HCT116 (cell line): ENCODE measurements at regions not wholly inside any gene's neighbourhood (a gene's known extent, or its start where the extent isn't known, plus 50 kb on each side); places are given as distances from the start of the nearest gene placed in this dataset.

ENCODE experiments used
- ATAC-seq: fragments of 200-7000 bp; cut with Tn5 transposase; 2 replicates; pipeline ENCODE4 v1.9.1; 2020; ENCODE audit warnings: mild to moderate bottlenecking, moderate library complexity
- BruUV-seq: library from RNA; stranded (reverse); fragments of 400-500 nt; replicated peaks from 2 replicates; lab custom pipeline; 2021; lab: Mats Ljungman, UMichigan
- CTCF ChIA-PET: fragments of 300-600 bp; sonication (Branson Sonifier 250); formaldehyde crosslinking; loops from one replicate; lab custom pipeline; 2021; ENCODE audit warnings: antibody characterized with exemption; lab: Charles Lee
- POLR2A ChIA-PET: fragments of 300-600, 350-600 bp; sonication (Branson Sonifier 250); formaldehyde crosslinking; loops from one replicate; lab custom pipeline; 2021; ENCODE audit warnings: antibody characterized with exemption; lab: Charles Lee
- RAD21 ChIA-PET, 2 experiments: fragments of 300-600 bp; sonication (Branson Sonifier 250); formaldehyde crosslinking; loops; one replicate each; lab custom pipeline; 2023; ENCODE audit warnings: low total read pairs in 2 of 2; ENCODE audit not compliant: uncharacterized antibody in 2 of 2, unreplicated experiment in 2 of 2, low non-redundant PET in 1 of 2; lab: Charles Lee
- DNase-seq: peaks from one replicate; pipeline ENCODE4 v3.0.0-alpha.2; 2010; ENCODE audit warnings: low read depth, low spot score
- H2AFZ ChIP-seq: fragments of 200-600 bp; shearing (Covaris generic), sonication (generic); 2 replicates; pipeline ENCODE4 v1.6.1; 2017; ENCODE audit warnings: low read depth, mixed run types, mixed read lengths, antibody characterized with exemption, low read length; ENCODE audit not compliant: poor library complexity, severe bottlenecking
- H3K27ac ChIP-seq: 2 replicates; pipeline ENCODE4 v1.5.1; 2012; ENCODE audit warnings: low read depth, low read length
- H3K27me3 ChIP-seq: fragments of 200-600 bp; sonication (generic); 2 replicates; pipeline ENCODE4 v1.6.1; 2016; ENCODE audit warnings: mixed run types, low read length, mixed read lengths; ENCODE audit not compliant: insufficient read depth
- H3K36me3 ChIP-seq, 2 experiments: fragments of 200-500 bp in 1 of 2; fragments of 200-600 bp in 1 of 2; sonication (Bioruptor generic) in 1 of 2; sonication (generic) in 1 of 2; 2 replicates each; pipeline versions ENCODE4 v1.5.1 to v1.6.1; 2014 to 2016; ENCODE audit warnings: low read length in 2 of 2, inconsistent platforms in 1 of 2, mixed read lengths in 1 of 2, mixed run types in 1 of 2; ENCODE audit not compliant: insufficient read depth in 2 of 2, control insufficient read depth in 1 of 2
- H3K4me1 ChIP-seq, 2 experiments: fragments of 200-600 bp in 1 of 2; sonication (generic) in 1 of 2; 2 replicates each; pipeline versions ENCODE4 v1.5.1 to v1.6.1; 2012 to 2017; ENCODE audit warnings: low read length in 2 of 2, inconsistent platforms in 1 of 2, mild to moderate bottlenecking in 1 of 2, mixed read lengths in 1 of 2, mixed run types in 1 of 2, moderate library complexity in 1 of 2; ENCODE audit not compliant: insufficient read depth in 2 of 2, control insufficient read depth in 1 of 2
- H3K4me2 ChIP-seq: fragments of 200-600 bp; sonication (generic); 2 replicates; pipeline ENCODE4 v1.6.1; 2017; ENCODE audit warnings: mixed run types, low read length, mixed read lengths
- H3K4me3 ChIP-seq, 2 experiments: fragments of 200-600 bp in 1 of 2; sonication (generic) in 1 of 2; replicated peaks in 1 of 2; 2 replicates each; pipeline ENCODE4 v1.5.1; 2011 to 2016; ENCODE audit warnings: low read length in 2 of 2, control low read depth in 1 of 2, low read depth in 1 of 2, mild to moderate bottlenecking in 1 of 2, mixed read lengths in 1 of 2, mixed run types in 1 of 2
- H3K79me2 ChIP-seq: fragments of 200-600 bp; sonication (generic); 2 replicates; pipeline ENCODE4 v1.6.1; 2017; ENCODE audit warnings: mild to moderate bottlenecking, mixed run types, low read length, moderate library complexity, mixed read lengths; ENCODE audit not compliant: insufficient read depth
- H3K9ac ChIP-seq: fragments of 200-600 bp; sonication (generic); 2 replicates; pipeline ENCODE4 v1.6.1; 2016; ENCODE audit warnings: low read length, mixed read lengths
- H3K9me2 ChIP-seq: fragments of 200-600 bp; sonication (generic), shearing (Covaris generic); 2 replicates; pipeline ENCODE4 v1.6.1; 2017; ENCODE audit warnings: mixed run types, mild to moderate bottlenecking, moderate library complexity; ENCODE audit not compliant: insufficient read depth
- H3K9me3 ChIP-seq, 2 experiments: fragments of 200-500 bp in 1 of 2; fragments of 200-600 bp in 1 of 2; sonication (Bioruptor generic) in 1 of 2; sonication (generic) in 1 of 2; 2 replicates each; pipeline ENCODE4 v1.6.1; 2014 to 2017; ENCODE audit warnings: low read length in 2 of 2, mixed read lengths in 2 of 2, inconsistent platforms in 1 of 2, low read depth in 1 of 2, mild to moderate bottlenecking in 1 of 2, mixed run types in 1 of 2, moderate library complexity in 1 of 2; ENCODE audit not compliant: control insufficient read depth in 1 of 2, insufficient read depth in 1 of 2
- H4K20me1 ChIP-seq: fragments of 200-600 bp; sonication (generic), shearing (Covaris generic); 2 replicates; pipeline ENCODE4 v1.6.1; 2017; ENCODE audit warnings: mixed run types, mild to moderate bottlenecking, moderate library complexity; ENCODE audit not compliant: insufficient read depth
- CBX3 ChIP-seq: IDR thresholded peaks from 2 replicates; pipeline ENCODE4 v1.6.1; 2012; ENCODE audit warnings: low read depth
- EGR1 ChIP-seq: IDR thresholded peaks from 2 replicates; pipeline ENCODE4 v1.6.1; 2012; ENCODE audit warnings: low read depth
- EZH2 ChIP-seq: fragments of 200-600 bp; sonication (generic); IDR thresholded peaks from 2 replicates; pipeline ENCODE4 v1.6.1; 2017; ENCODE audit warnings: antibody characterized with exemption, mixed run types
- EZH2phosphoT487 ChIP-seq: fragments of 200-600 bp; IDR thresholded peaks from 2 replicates; pipeline ENCODE4 v1.6.1; 2018; ENCODE audit warnings: antibody characterized with exemption, borderline replicate concordance
- FOSL1 ChIP-seq: IDR thresholded peaks from 2 replicates; pipeline ENCODE4 v1.6.1; 2012; ENCODE audit warnings: low read depth
- POLR2A ChIP-seq: IDR thresholded peaks from 2 replicates; pipeline ENCODE4 v1.7.0; 2011; ENCODE audit warnings: borderline replicate concordance; ENCODE audit not compliant: insufficient read depth, insufficient read length; ENCODE audit errors: extremely low read depth
- RAD21 ChIP-seq: IDR thresholded peaks from 2 replicates; pipeline ENCODE4 v1.6.1; 2012; ENCODE audit warnings: low read depth, mild to moderate bottlenecking
- SIN3A ChIP-seq: IDR thresholded peaks from 2 replicates; pipeline ENCODE4 v1.6.1; 2012; ENCODE audit warnings: low read depth
- SP1 ChIP-seq: IDR thresholded peaks from 2 replicates; pipeline ENCODE4 v1.6.1; 2012; ENCODE audit warnings: low read depth
- TCF7L2 ChIP-seq: IDR thresholded peaks from 2 replicates; pipeline ENCODE4 v1.7.0; 2011; ENCODE audit warnings: borderline replicate concordance, inconsistent platforms; ENCODE audit not compliant: insufficient read depth, insufficient read length; ENCODE audit errors: extremely low read depth
- ZFX ChIP-seq: fragments of 450-650 bp; IDR thresholded peaks from 2 replicates; pipeline ENCODE4 v1.6.1; 2017
- intact Hi-C: fragments of 100-400 bp; cut with micrococcal nuclease; formaldehyde crosslinking; loops from 2 replicates; pipeline ENCODE4 v1.10.0; 2022
- TF ChIP-seq, protein P1 (sequence below), 3 experiments: fragments of 200-600 bp in 1 of 3; sonication (generic) in 1 of 3; IDR thresholded peaks in 2 of 3; conservative IDR thresholded peaks in 1 of 3; 2 replicates each; pipeline ENCODE4 v1.5.1; 2012 to 2017; ENCODE audit warnings: low read depth in 2 of 3, low read length in 2 of 3, antibody characterized with exemption in 1 of 3, borderline replicate concordance in 1 of 3, control low read depth in 1 of 3, mild to moderate bottlenecking in 1 of 3, mixed read lengths in 1 of 3, mixed run types in 1 of 3, moderate library complexity in 1 of 3; ENCODE audit not compliant: insufficient read depth in 1 of 3
- TF ChIP-seq, protein P2 (sequence below): IDR thresholded peaks from 2 replicates; pipeline ENCODE4 v1.6.1; 2011; ENCODE audit warnings: mild to moderate bottlenecking, low read length, moderate library complexity; ENCODE audit not compliant: insufficient replicate concordance; ENCODE audit errors: extremely low read depth
- TF ChIP-seq, protein P3 (sequence below): IDR thresholded peaks from 2 replicates; pipeline ENCODE4 v1.6.1; 2012; ENCODE audit warnings: low read depth

DNA sequence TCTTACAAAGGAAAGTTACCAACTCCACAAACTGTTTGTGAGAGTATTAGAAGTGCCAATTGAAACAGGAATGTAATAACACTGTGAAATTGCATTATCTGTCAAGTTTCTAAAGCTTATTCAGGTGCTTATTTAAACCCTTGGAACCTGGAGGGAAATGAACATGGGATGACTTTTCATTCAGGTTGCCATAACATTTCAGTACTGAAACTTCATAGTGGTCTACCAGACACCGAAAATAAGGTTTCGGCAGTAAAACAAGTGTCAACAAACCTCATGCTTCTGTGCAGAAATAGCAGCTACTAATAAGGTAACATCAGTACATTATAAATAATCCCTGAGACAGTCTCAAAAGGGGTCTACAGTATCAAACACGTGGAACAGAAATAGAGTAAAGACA lies 890.7 kb upstream of the INTU start:
- H3K9ac ChIP-seq: no peak overlapping the region
- no peaks in the 10 kb centered on the region for H3K4me1 ChIP-seq
- H2AFZ ChIP-seq: peak overlapping the region; percentile 42
- no peak overlapping the region for H3K27ac ChIP-seq
- H3K9me3 ChIP-seq: no peaks in the 10 kb centered on the region
- no peaks in the 10 kb centered on the region for H3K79me2 ChIP-seq
- ChIA-PET RAD21 (no interaction called here), POLR2A (no interaction called here), CTCF (no interaction called here)
- H3K27me3 ChIP-seq: no peaks in the 10 kb centered on the region
- BruUV-seq: no TSS peak
- no peaks in the 10 kb centered on the region for H3K36me3 ChIP-seq
- no peak overlapping the region for H3K4me2 ChIP-seq
- intact Hi-C loops: no loop called here
- DNase-seq (no peak), ATAC-seq (no peak)
- no peak overlapping the region for H3K4me3 ChIP-seq
- no peaks in the 10 kb centered on the region for H3K9me2 ChIP-seq
- no peaks in the 10 kb centered on the region for H4K20me1 ChIP-seq
- TF ChIP-seq SP1: no peak
- TF ChIP-seq, all 23 proteins: peak for 0

DNA sequence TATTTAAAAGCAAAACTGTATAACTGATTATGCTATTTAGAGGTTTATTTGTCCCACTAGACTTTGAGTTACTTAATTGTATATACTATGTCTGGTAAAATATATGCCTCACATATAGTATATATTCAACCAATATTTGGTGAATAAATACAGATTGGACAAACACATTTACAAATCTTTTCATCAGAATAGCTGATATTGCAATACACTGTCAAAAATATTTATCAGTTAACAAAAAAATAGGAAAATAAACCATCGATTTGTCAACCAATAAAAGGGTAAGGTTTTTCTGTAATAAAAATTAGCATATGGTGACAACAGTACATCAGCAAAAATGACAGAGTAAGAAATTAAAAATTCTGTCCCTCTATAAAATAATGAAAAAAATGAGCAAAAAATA lies 889.9 kb upstream of the INTU start:
- no peaks in the 10 kb centered on the region for H4K20me1 ChIP-seq
- H3K9me2 ChIP-seq: no peaks in the 10 kb centered on the region
- no peaks in the 10 kb centered on the region for H3K79me2 ChIP-seq
- no peak overlapping the region for H2AFZ ChIP-seq
- no peaks in the 10 kb centered on the region for H3K9me3 ChIP-seq
- H3K9ac ChIP-seq: no peak overlapping the region
- no peak overlapping the region for H3K27ac ChIP-seq
- ChIA-PET RAD21 (no interaction called here), POLR2A (no interaction called here), CTCF (no interaction called here)
- H3K36me3 ChIP-seq: no peaks in the 10 kb centered on the region
- H3K4me2 ChIP-seq: no peak overlapping the region
- H3K27me3 ChIP-seq: no peaks in the 10 kb centered on the region
- intact Hi-C loops: no loop called here
- no peaks in the 10 kb centered on the region for H3K4me1 ChIP-seq
- no TSS peak for BruUV-seq
- no peak for DNase-seq
- no peak for ATAC-seq
- no peak overlapping the region for H3K4me3 ChIP-seq
- TF ChIP-seq POLR2A (no peak), TCF7L2 (no peak), EZH2 (no peak), FOSL1 (no peak), RAD21 (no peak), CBX3 (no peak), EGR1 (no peak), SP1 (no peak), SIN3A (no peak), EZH2phosphoT487 (no peak), ZFX (no peak)
- TF ChIP-seq, protein P1, sequence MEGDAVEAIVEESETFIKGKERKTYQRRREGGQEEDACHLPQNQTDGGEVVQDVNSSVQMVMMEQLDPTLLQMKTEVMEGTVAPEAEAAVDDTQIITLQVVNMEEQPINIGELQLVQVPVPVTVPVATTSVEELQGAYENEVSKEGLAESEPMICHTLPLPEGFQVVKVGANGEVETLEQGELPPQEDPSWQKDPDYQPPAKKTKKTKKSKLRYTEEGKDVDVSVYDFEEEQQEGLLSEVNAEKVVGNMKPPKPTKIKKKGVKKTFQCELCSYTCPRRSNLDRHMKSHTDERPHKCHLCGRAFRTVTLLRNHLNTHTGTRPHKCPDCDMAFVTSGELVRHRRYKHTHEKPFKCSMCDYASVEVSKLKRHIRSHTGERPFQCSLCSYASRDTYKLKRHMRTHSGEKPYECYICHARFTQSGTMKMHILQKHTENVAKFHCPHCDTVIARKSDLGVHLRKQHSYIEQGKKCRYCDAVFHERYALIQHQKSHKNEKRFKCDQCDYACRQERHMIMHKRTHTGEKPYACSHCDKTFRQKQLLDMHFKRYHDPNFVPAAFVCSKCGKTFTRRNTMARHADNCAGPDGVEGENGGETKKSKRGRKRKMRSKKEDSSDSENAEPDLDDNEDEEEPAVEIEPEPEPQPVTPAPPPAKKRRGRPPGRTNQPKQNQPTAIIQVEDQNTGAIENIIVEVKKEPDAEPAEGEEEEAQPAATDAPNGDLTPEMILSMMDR (IDR thresholded peaks at IDR 0.05 in 2 of 3, conservative IDR thresholded peaks at IDR 0.05 in 1 of 3; ENCODE audit: borderline replicate concordance in 1 of 3, insufficient read depth in 1 of 3, low read depth in 2 of 3, low read length in 2 of 3): no peak
- TF ChIP-seq, protein P2, sequence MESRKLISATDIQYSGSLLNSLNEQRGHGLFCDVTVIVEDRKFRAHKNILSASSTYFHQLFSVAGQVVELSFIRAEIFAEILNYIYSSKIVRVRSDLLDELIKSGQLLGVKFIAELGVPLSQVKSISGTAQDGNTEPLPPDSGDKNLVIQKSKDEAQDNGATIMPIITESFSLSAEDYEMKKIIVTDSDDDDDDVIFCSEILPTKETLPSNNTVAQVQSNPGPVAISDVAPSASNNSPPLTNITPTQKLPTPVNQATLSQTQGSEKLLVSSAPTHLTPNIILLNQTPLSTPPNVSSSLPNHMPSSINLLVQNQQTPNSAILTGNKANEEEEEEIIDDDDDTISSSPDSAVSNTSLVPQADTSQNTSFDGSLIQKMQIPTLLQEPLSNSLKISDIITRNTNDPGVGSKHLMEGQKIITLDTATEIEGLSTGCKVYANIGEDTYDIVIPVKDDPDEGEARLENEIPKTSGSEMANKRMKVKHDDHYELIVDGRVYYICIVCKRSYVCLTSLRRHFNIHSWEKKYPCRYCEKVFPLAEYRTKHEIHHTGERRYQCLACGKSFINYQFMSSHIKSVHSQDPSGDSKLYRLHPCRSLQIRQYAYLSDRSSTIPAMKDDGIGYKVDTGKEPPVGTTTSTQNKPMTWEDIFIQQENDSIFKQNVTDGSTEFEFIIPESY: no peak
- TF ChIP-seq, protein P3, sequence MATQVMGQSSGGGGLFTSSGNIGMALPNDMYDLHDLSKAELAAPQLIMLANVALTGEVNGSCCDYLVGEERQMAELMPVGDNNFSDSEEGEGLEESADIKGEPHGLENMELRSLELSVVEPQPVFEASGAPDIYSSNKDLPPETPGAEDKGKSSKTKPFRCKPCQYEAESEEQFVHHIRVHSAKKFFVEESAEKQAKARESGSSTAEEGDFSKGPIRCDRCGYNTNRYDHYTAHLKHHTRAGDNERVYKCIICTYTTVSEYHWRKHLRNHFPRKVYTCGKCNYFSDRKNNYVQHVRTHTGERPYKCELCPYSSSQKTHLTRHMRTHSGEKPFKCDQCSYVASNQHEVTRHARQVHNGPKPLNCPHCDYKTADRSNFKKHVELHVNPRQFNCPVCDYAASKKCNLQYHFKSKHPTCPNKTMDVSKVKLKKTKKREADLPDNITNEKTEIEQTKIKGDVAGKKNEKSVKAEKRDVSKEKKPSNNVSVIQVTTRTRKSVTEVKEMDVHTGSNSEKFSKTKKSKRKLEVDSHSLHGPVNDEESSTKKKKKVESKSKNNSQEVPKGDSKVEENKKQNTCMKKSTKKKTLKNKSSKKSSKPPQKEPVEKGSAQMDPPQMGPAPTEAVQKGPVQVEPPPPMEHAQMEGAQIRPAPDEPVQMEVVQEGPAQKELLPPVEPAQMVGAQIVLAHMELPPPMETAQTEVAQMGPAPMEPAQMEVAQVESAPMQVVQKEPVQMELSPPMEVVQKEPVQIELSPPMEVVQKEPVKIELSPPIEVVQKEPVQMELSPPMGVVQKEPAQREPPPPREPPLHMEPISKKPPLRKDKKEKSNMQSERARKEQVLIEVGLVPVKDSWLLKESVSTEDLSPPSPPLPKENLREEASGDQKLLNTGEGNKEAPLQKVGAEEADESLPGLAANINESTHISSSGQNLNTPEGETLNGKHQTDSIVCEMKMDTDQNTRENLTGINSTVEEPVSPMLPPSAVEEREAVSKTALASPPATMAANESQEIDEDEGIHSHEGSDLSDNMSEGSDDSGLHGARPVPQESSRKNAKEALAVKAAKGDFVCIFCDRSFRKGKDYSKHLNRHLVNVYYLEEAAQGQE: no peak
